HG02763 (cell line): ENCODE measurements at regions not wholly inside any gene's neighbourhood (a gene's known extent, or its start where the extent isn't known, plus 50 kb on each side); places are given as distances from the start of the nearest gene placed in this dataset.
"Not testable (repeated sequence)": the region's sequence is repeated elsewhere in the genome, so short reads cannot be mapped to it uniquely, and the experiment has no call there.

Experiments used
- ATAC-seq: cut with Tn5 transposase; IDR thresholded peaks from one replicate; pipeline ENCODE4 v1.9.1; 2021; ENCODE audit warnings: mild to moderate bottlenecking, moderate library complexity; ENCODE audit not compliant: unreplicated experiment

GRCh38 chr10:52368725-52369124 is 54.6 kb downstream of the DKK1 start:
- ATAC-seq: no peak

GRCh38 chr10:52374207-52374606 is 60.1 kb downstream of the DKK1 start:
- not testable (repeated sequence) for ATAC-seq

- no peak for ATAC-seq
Measured at GRCh38 chr10:52376694-52377354, 62.7 kb downstream of the DKK1 start.

GRCh38 chr10:52378124-52378523 is 64.0 kb downstream of the DKK1 start:
- ATAC-seq: no peak

GRCh38 chr10:52379287-52379686 is 65.2 kb downstream of the DKK1 start:
- no peak for ATAC-seq

GRCh38 chr10:52383088-52383487 is 69.0 kb downstream of the DKK1 start:
- ATAC-seq: no peak

GRCh38 chr10:52387744-52388143 is 73.7 kb downstream of the DKK1 start:
- no peak for ATAC-seq

- ATAC-seq: no peak
Measured at GRCh38 chr10:52390388-52390787, 76.3 kb downstream of the DKK1 start.

- no peak for ATAC-seq
Measured at GRCh38 chr10:52391927-52392602, 78.0 kb downstream of the DKK1 start.

- ATAC-seq: no peak
Measured at GRCh38 chr10:52394246-52394645, 80.2 kb downstream of the DKK1 start.

GRCh38 chr10:52400562-52400961 is 86.5 kb downstream of the DKK1 start:
- no peak for ATAC-seq

- ATAC-seq: not testable (repeated sequence)
Measured at GRCh38 chr10:52403801-52404200, 89.7 kb downstream of the DKK1 start.

GRCh38 chr10:52409195-52409594 is 95.1 kb downstream of the DKK1 start:
- no peak for ATAC-seq

GRCh38 chr10:52409928-52410327 is 95.8 kb downstream of the DKK1 start:
- ATAC-seq: no peak

GRCh38 chr10:52410916-52411315 is 96.8 kb downstream of the DKK1 start:
- ATAC-seq: no peak

GRCh38 chr10:52419281-52419680 is 105.2 kb downstream of the DKK1 start:
- no peak for ATAC-seq

- ATAC-seq: no peak
Measured at GRCh38 chr10:52420656-52421055, 106.6 kb downstream of the DKK1 start.

GRCh38 chr10:52423369-52423768 is 109.3 kb downstream of the DKK1 start:
- ATAC-seq: no peak

- ATAC-seq: no peak
Measured at GRCh38 chr10:52424341-52424740, 110.3 kb downstream of the DKK1 start.

- ATAC-seq: no peak
Measured at GRCh38 chr10:52434734-52435133, 120.7 kb downstream of the DKK1 start.

- no peak for ATAC-seq
Measured at GRCh38 chr10:52436664-52437063, 122.6 kb downstream of the DKK1 start.

- ATAC-seq: peak; percentile 80
Measured at GRCh38 chr10:52437205-52437646, 123.1 kb downstream of the DKK1 start.

- ATAC-seq: no peak
Measured at GRCh38 chr10:52438119-52438518, 124.0 kb downstream of the DKK1 start.
